OCI-LY1 (cell line): ENCODE measurements at regions not wholly inside any gene's neighbourhood (a gene's known extent, or its start where the extent isn't known, plus 50 kb on each side); places are given as distances from the start of the nearest gene placed in this dataset.

Experiments used
- H2AFZ ChIP-seq: fragments of 200-600 bp; sonication (generic), shearing (Covaris generic); 2 replicates; pipeline ENCODE4 v1.6.0; 2014; ENCODE audit warnings: antibody characterized with exemption, mild to moderate bottlenecking, low read length
- H3F3A ChIP-seq: fragments of 200-600 bp; sonication (generic), shearing (Covaris generic); 2 replicates; pipeline ENCODE4 v1.6.0; 2014; ENCODE audit warnings: mild to moderate bottlenecking, antibody characterized with exemption, low read length, moderate library complexity; ENCODE audit not compliant: insufficient read depth
- H3K27ac ChIP-seq: fragments of 200-600 bp; sonication (generic); 2 replicates; pipeline ENCODE4 v1.5.1; 2014; ENCODE audit warnings: low read length, mixed run types, mild to moderate bottlenecking, low read depth; ENCODE audit not compliant: poor library complexity, severe bottlenecking
- H3K27me3 ChIP-seq: fragments of 200-600 bp; sonication (generic); 2 replicates; pipeline ENCODE4 v1.6.0; 2014; ENCODE audit warnings: antibody characterized with exemption, mild to moderate bottlenecking, low read length, moderate library complexity; ENCODE audit not compliant: insufficient read depth
- H3K36me3 ChIP-seq: fragments of 200-600 bp; sonication (generic); 2 replicates; pipeline ENCODE4 v1.6.1; 2014; ENCODE audit warnings: mild to moderate bottlenecking, antibody characterized with exemption, low read length, moderate library complexity, mixed read lengths; ENCODE audit not compliant: insufficient read depth
- H3K4me1 ChIP-seq: fragments of 200-600 bp; sonication (generic); 2 replicates; pipeline ENCODE4 v1.5.1; 2014; ENCODE audit warnings: mild to moderate bottlenecking, low read length, moderate library complexity; ENCODE audit not compliant: insufficient read depth, severe bottlenecking
- H3K4me2 ChIP-seq: fragments of 200-600 bp; sonication (generic), shearing (Covaris generic); 2 replicates; pipeline ENCODE4 v1.6.1; 2014; ENCODE audit warnings: low read length
- H3K4me3 ChIP-seq: fragments of 200-600 bp; sonication (generic); 2 replicates; pipeline ENCODE4 v1.5.1; 2014; ENCODE audit warnings: low read length, low read depth, mild to moderate bottlenecking, mixed read lengths; ENCODE audit not compliant: poor library complexity, severe bottlenecking
- H3K79me2 ChIP-seq: fragments of 200-600 bp; shearing (Covaris generic); 2 replicates; pipeline ENCODE4 v1.6.1; 2016; ENCODE audit warnings: mixed run types, low read length, mixed read lengths; ENCODE audit not compliant: insufficient read depth
- H3K9ac ChIP-seq: fragments of 200-600 bp; sonication (generic), shearing (Covaris generic); 2 replicates; pipeline ENCODE4 v1.6.1; 2014; ENCODE audit warnings: mild to moderate bottlenecking, low read length, mixed read lengths
- H3K9me2 ChIP-seq: fragments of 200-600 bp; sonication (generic), shearing (Covaris generic); 2 replicates; pipeline ENCODE4 v1.6.1; 2014; ENCODE audit warnings: low read depth, mild to moderate bottlenecking, low read length, mixed read lengths
- H3K9me3 ChIP-seq: fragments of 200-600 bp; shearing (Covaris generic); 2 replicates; pipeline ENCODE4 v1.6.1; 2014; ENCODE audit warnings: low read length, mixed read lengths
- H4K20me1 ChIP-seq: fragments of 200-600 bp; sonication (generic), shearing (Covaris generic); 2 replicates; pipeline ENCODE4 v1.6.0; 2016; ENCODE audit warnings: mild to moderate bottlenecking, low read length; ENCODE audit not compliant: insufficient read depth
- CTCF ChIP-seq: fragments of 200-600 bp; sonication (generic), shearing (Covaris generic); IDR thresholded peaks from 2 replicates; pipeline ENCODE4 v1.5.1; 2017; ENCODE audit warnings: mild to moderate bottlenecking, antibody characterized with exemption, low read length, moderate library complexity, mixed read lengths
- EZH2 ChIP-seq: fragments of 200-600 bp; sonication (generic), shearing (Covaris generic); IDR thresholded peaks from 2 replicates; pipeline ENCODE4 v1.8.0; 2017; ENCODE audit warnings: borderline replicate concordance, mixed run types, mild to moderate bottlenecking, antibody characterized with exemption, low read length, moderate library complexity, mixed read lengths

DNA sequence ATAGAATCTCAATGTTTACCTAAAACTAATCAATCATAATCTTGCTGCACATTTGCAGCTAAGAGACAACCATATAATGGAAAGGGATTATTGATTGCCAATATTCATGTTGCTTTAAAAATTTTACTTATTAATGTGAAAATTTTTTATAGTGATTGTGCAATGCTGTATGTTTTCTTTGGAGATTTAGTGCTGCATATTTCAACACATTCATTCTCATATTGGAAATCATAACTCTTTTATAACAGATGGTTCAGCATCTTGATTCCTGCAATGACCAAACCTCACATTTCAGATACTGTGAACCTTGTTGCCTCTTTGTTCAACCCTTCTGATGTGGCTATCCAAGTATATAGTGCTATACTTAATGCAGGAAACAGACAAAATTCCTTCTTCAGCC, 502.6 kb downstream of the C4orf33 start:
- Histone ChIP-seq H4K20me1 (no peaks in the 10 kb centered on the region), H3K4me3 (no peak overlapping the region), H3K27ac (no peak overlapping the region), H3K9me3 (no peaks in the 10 kb centered on the region), H3K4me1 (no peaks in the 10 kb centered on the region), H3F3A (no peaks in the 10 kb centered on the region), H3K27me3 (no peaks in the 10 kb centered on the region), H3K9me2 (no peaks in the 10 kb centered on the region), H3K4me2 (no peak overlapping the region), H3K9ac (no peak overlapping the region), H3K79me2 (no peaks in the 10 kb centered on the region), H3K36me3 (no peaks in the 10 kb centered on the region), H2AFZ (no peak overlapping the region)
- TF ChIP-seq EZH2 (no peak), CTCF (no peak)

- Histone ChIP-seq H3K9me2 (no peaks in the 10 kb centered on the region), H3K27ac (no peak overlapping the region), H2AFZ (no peak overlapping the region), H3K79me2 (no peaks in the 10 kb centered on the region), H4K20me1 (no peaks in the 10 kb centered on the region), H3K4me1 (no peaks in the 10 kb centered on the region), H3K9me3 (no peaks in the 10 kb centered on the region), H3K4me3 (no peak overlapping the region), H3K9ac (no peak overlapping the region), H3K27me3 (no peaks in the 10 kb centered on the region), H3F3A (no peaks in the 10 kb centered on the region), H3K4me2 (no peak overlapping the region), H3K36me3 (no peaks in the 10 kb centered on the region)
- TF ChIP-seq CTCF = no peak
- no peak for TF ChIP-seq EZH2
These were observed 504.9 kb downstream of the C4orf33 start for GRCh38 chr4:129600898-129601297.

DNA sequence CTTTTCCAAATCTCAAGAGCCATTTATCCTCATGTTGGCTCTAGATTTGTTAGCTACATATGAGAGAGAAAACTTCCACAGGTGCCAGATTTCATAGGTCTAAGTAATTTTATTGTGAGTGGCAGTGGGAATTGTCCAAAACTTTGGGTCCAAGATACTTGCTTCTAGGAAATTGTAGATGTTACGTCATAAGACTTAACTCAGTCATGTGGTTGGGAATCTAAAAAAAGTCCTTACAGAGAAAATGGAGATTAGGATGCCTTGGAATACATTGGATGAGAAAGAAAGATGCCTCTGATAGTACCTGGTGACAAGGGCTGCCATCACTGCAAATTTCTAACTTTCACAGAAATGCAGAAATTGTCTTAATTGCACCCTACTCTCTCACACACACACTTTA, 506.5 kb downstream of the C4orf33 start:
- no peaks in the 10 kb centered on the region for H3K9me3 ChIP-seq
- H3K27ac ChIP-seq = no peak overlapping the region
- no peaks in the 10 kb centered on the region for H3K4me1 ChIP-seq
- H3K9me2 ChIP-seq = no peaks in the 10 kb centered on the region
- no peaks in the 10 kb centered on the region for H3K36me3 ChIP-seq
- no peaks in the 10 kb centered on the region for H3K27me3 ChIP-seq
- H2AFZ ChIP-seq = no peak overlapping the region
- no peaks in the 10 kb centered on the region for H4K20me1 ChIP-seq
- no peak overlapping the region for H3K9ac ChIP-seq
- no peak overlapping the region for H3K4me2 ChIP-seq
- H3K79me2 ChIP-seq = no peaks in the 10 kb centered on the region
- no peak overlapping the region for H3K4me3 ChIP-seq
- H3F3A ChIP-seq = no peaks in the 10 kb centered on the region
- TF ChIP-seq EZH2 = no peak
- no peak for TF ChIP-seq CTCF
